ENCODE measurements at regions not wholly inside any gene's neighbourhood (a gene's known extent, or its start where the extent isn't known, plus 50 kb on each side); places are given as distances from the start of the nearest gene placed in this dataset.

- intact Hi-C loops (cut with DNase I), result no loop called here
- no peak for DNase-seq (ENCODE audit: low spot score)
Measured at GRCh38 chr3:72597043-72597442, 251.2 kb downstream of the SHQ1 start.

GRCh38 chr3:72595927-72596610 lies 252.2 kb downstream of the SHQ1 start:
- DNase-seq (ENCODE audit: low spot score), result no peak
- intact Hi-C loops (cut with DNase I), result no loop called here

- intact Hi-C loops (cut with DNase I), result no loop called here
Measured at GRCh38 chr3:72595376-72595775, 252.9 kb downstream of the SHQ1 start.

GRCh38 chr3:72594615-72595215 lies 253.5 kb downstream of the SHQ1 start:
- no peak for DNase-seq (ENCODE audit: low spot score)
- intact Hi-C loops (cut with DNase I), result no loop called here

More at GRCh38 chr3:72595376-72595775, 252.9 kb downstream of the SHQ1 start:
- DNase-seq (ENCODE audit: low spot score), result no peak

GRCh38 chr3:72593881-72594397 lies 254.3 kb downstream of the SHQ1 start:
- intact Hi-C loops (cut with DNase I), result no loop called here
- no peak for DNase-seq (ENCODE audit: low spot score)

- intact Hi-C loops (cut with DNase I), result no loop called here
- no peak for DNase-seq (ENCODE audit: low spot score)
Measured at GRCh38 chr3:72591522-72592421, 256.5 kb downstream of the SHQ1 start.

- intact Hi-C loops (cut with DNase I), result no loop called here
- no peak for DNase-seq (ENCODE audit: low spot score)
Measured at GRCh38 chr3:72590732-72591221, 257.5 kb downstream of the SHQ1 start.

- DNase-seq (ENCODE audit: low spot score), result no peak
- intact Hi-C loops (cut with DNase I), result no loop called here
Measured at GRCh38 chr3:72587282-72587681, 261.0 kb downstream of the SHQ1 start.

- no peak for DNase-seq (ENCODE audit: low spot score)
- intact Hi-C loops (cut with DNase I), result no loop called here
Measured at GRCh38 chr3:72586694-72587093, 261.6 kb downstream of the SHQ1 start.

GRCh38 chr3:72585966-72586365 lies 262.3 kb downstream of the SHQ1 start:
- intact Hi-C loops (cut with DNase I), result no loop called here
- no peak for DNase-seq (ENCODE audit: low spot score)

GRCh38 chr3:72584262-72584661 lies 264.0 kb downstream of the SHQ1 start:
- no peak for DNase-seq (ENCODE audit: low spot score)
- intact Hi-C loops (cut with DNase I), result no loop called here

- no peak for DNase-seq (ENCODE audit: low spot score)
- intact Hi-C loops (cut with DNase I), result no loop called here
Measured at GRCh38 chr3:72582963-72583362, 265.3 kb downstream of the SHQ1 start.

- intact Hi-C loops (cut with DNase I), result no loop called here
Measured at GRCh38 chr3:72582211-72582878, 265.9 kb downstream of the SHQ1 start.

GRCh38 chr3:72580900-72581299 lies 267.3 kb downstream of the SHQ1 start:
- intact Hi-C loops (cut with DNase I), result no loop called here
- no peak for DNase-seq (ENCODE audit: low spot score)

More at GRCh38 chr3:72582211-72582878, 265.9 kb downstream of the SHQ1 start:
- no peak for DNase-seq (ENCODE audit: low spot score)

- DNase-seq (ENCODE audit: low spot score), result no peak
- intact Hi-C loops (cut with DNase I), result no loop called here
Measured at GRCh38 chr3:72580246-72580756, 267.9 kb downstream of the SHQ1 start.

- intact Hi-C loops (cut with DNase I), result no loop called here
- DNase-seq (ENCODE audit: low spot score), result no peak
Measured at GRCh38 chr3:72579581-72580245, 268.5 kb downstream of the SHQ1 start.

- intact Hi-C loops (cut with DNase I), result no loop called here
- no peak for DNase-seq (ENCODE audit: low spot score)
Measured at GRCh38 chr3:72579191-72579580, 269.1 kb downstream of the SHQ1 start.

GRCh38 chr3:72577190-72577589 lies 271.1 kb downstream of the SHQ1 start:
- intact Hi-C loops (cut with DNase I), result no loop called here
- no peak for DNase-seq (ENCODE audit: low spot score)

- intact Hi-C loops (cut with DNase I), result no loop called here
- DNase-seq (ENCODE audit: low spot score), result no peak
Measured at GRCh38 chr3:72576563-72576962, 271.7 kb downstream of the SHQ1 start.

All from cardiac septum (tissue), 1 donor.